GM18951 (cell line): ENCODE measurements at regions not wholly inside any gene's neighbourhood (a gene's known extent, or its start where the extent isn't known, plus 50 kb on each side); places are given as distances from the start of the nearest gene placed in this dataset.

Experiments used
- POLR2A ChIP-seq: IDR thresholded peaks from 4 replicates; pipeline ENCODE4 v1.6.1; 2011; ENCODE audit warnings: mild to moderate bottlenecking; ENCODE audit not compliant: insufficient read length, insufficient read depth; ENCODE audit errors: extremely low read depth
- in situ Hi-C: fragments of 300-500 bp; cut with MboI; formaldehyde crosslinking; loops from one replicate; pipeline ENCODE4 v1.12.0; 2022; ENCODE audit warnings: low sequenced_read_pairs, mixed read lengths, inconsistent platforms; ENCODE audit not compliant: unreplicated experiment

- in situ Hi-C loops: no loop called here
- no peak for TF ChIP-seq POLR2A
These were observed 97.3 kb upstream of the API5 start for GRCh38 chr11:43214471-43214870.

GRCh38 chr11:43217849-43218248 is 93.9 kb upstream of the API5 start:
- in situ Hi-C loops: no loop called here
- TF ChIP-seq POLR2A: no peak

GRCh38 chr11:43222215-43222614 is 89.6 kb upstream of the API5 start:
- in situ Hi-C loops: no loop called here
- no peak for TF ChIP-seq POLR2A

- in situ Hi-C loops: no loop called here
- TF ChIP-seq POLR2A: no peak
These were observed 88.8 kb upstream of the API5 start for GRCh38 chr11:43223026-43223425.

- TF ChIP-seq POLR2A: no peak
- in situ Hi-C loops: no loop called here
These were observed 76.9 kb upstream of the API5 start for GRCh38 chr11:43234881-43235280.

GRCh38 chr11:43238341-43238740 is 73.5 kb upstream of the API5 start:
- in situ Hi-C loops: no loop called here
- no peak for TF ChIP-seq POLR2A

- TF ChIP-seq POLR2A: no peak
- in situ Hi-C loops: no loop called here
These were observed 72.0 kb upstream of the API5 start for GRCh38 chr11:43239791-43240190.

- TF ChIP-seq POLR2A: no peak
- in situ Hi-C loops: no loop called here
These were observed 69.4 kb upstream of the API5 start for GRCh38 chr11:43242401-43242800.

GRCh38 chr11:43243927-43244326 is 67.9 kb upstream of the API5 start:
- no peak for TF ChIP-seq POLR2A
- in situ Hi-C loops: no loop called here

- in situ Hi-C loops: no loop called here
- TF ChIP-seq POLR2A: no peak
These were observed 66.3 kb upstream of the API5 start for GRCh38 chr11:43245466-43245865.

- no peak for TF ChIP-seq POLR2A
- in situ Hi-C loops: no loop called here
These were observed 61.5 kb upstream of the API5 start for GRCh38 chr11:43250309-43250708.

- no peak for TF ChIP-seq POLR2A
- in situ Hi-C loops: no loop called here
These were observed 50.0 kb upstream of the API5 start for GRCh38 chr11:43261775-43262174.
